ENCODE measurements at regions not wholly inside any gene's neighbourhood (a gene's known extent, or its start where the extent isn't known, plus 50 kb on each side); places are given as distances from the start of the nearest gene placed in this dataset.

GRCh38 chr3:30199855-30200254 lies 406.5 kb upstream of the TGFBR2 start:
- Histone ChIP-seq H3K4me2 (ENCODE audit: low read depth, low read length, poor library complexity, severe bottlenecking) (no peak overlapping the region), H3K36me3 (ENCODE audit: insufficient read depth, low read length) (no peaks in the 10 kb centered on the region), H3K79me2 (ENCODE audit: insufficient read depth, low read length) (no peaks in the 10 kb centered on the region), H3K9ac (ENCODE audit: low read depth, low read length, poor library complexity, severe bottlenecking) (no peak overlapping the region), H3K9me3 (ENCODE audit: insufficient read depth, low read depth, low read length) (no peaks in the 10 kb centered on the region), H2AFZ (ENCODE audit: low read length) (no peak overlapping the region), H3F3A (ENCODE audit: low read depth) (no peaks in the 10 kb centered on the region), H3K9me2 (replicated peaks; ENCODE audit: low read depth, low read length) (no peaks in the 10 kb centered on the region), H3K4me3 (ENCODE audit: low read length, poor library complexity, severe bottlenecking) (no peak overlapping the region), H3K27me3 (ENCODE audit: insufficient read depth, low read length, poor library complexity, severe bottlenecking) (no peaks in the 10 kb centered on the region), H4K20me1 (ENCODE audit: insufficient read depth, low read length, poor library complexity, severe bottlenecking) (no peaks in the 10 kb centered on the region), H3K4me1 (ENCODE audit: insufficient read depth, low read length, poor library complexity, severe bottlenecking) (no peaks in the 10 kb centered on the region)
- no peak for TF ChIP-seq CTCF (conservative IDR thresholded peaks at IDR 0.05; ENCODE audit: low read length)
- TF ChIP-seq EZH2phosphoT487 (IDR thresholded peaks at IDR 0.05; ENCODE audit: borderline replicate concordance), result no peak

- Histone ChIP-seq H3K4me1 (ENCODE audit: insufficient read depth, low read length, poor library complexity, severe bottlenecking) (peaks cover 1% of the 10 kb centered on the region), H3K4me3 (ENCODE audit: low read length, poor library complexity, severe bottlenecking) (no peak overlapping the region), H3K9me2 (replicated peaks; ENCODE audit: low read depth, low read length) (no peaks in the 10 kb centered on the region), H3F3A (ENCODE audit: low read depth) (no peaks in the 10 kb centered on the region), H3K9ac (ENCODE audit: low read depth, low read length, poor library complexity, severe bottlenecking) (no peak overlapping the region), H3K4me2 (ENCODE audit: low read depth, low read length, poor library complexity, severe bottlenecking) (no peak overlapping the region), H3K36me3 (ENCODE audit: insufficient read depth, low read length) (no peaks in the 10 kb centered on the region), H2AFZ (ENCODE audit: low read length) (no peak overlapping the region), H3K79me2 (ENCODE audit: insufficient read depth, low read length) (no peaks in the 10 kb centered on the region), H4K20me1 (ENCODE audit: insufficient read depth, low read length, poor library complexity, severe bottlenecking) (no peaks in the 10 kb centered on the region), H3K27me3 (ENCODE audit: insufficient read depth, low read length, poor library complexity, severe bottlenecking) (no peaks in the 10 kb centered on the region), H3K9me3 (ENCODE audit: insufficient read depth, low read depth, low read length) (no peaks in the 10 kb centered on the region)
- TF ChIP-seq EZH2phosphoT487 (IDR thresholded peaks at IDR 0.05; ENCODE audit: borderline replicate concordance) (no peak), CTCF (conservative IDR thresholded peaks at IDR 0.05; ENCODE audit: low read length) (no peak)
Observed at GRCh38 chr3:30201715-30202114, 404.7 kb upstream of the TGFBR2 start.

- Histone ChIP-seq H3K9me2 (replicated peaks; ENCODE audit: low read depth, low read length) (no peaks in the 10 kb centered on the region), H3K27me3 (ENCODE audit: insufficient read depth, low read length, poor library complexity, severe bottlenecking) (no peaks in the 10 kb centered on the region), H3K4me1 (ENCODE audit: insufficient read depth, low read length, poor library complexity, severe bottlenecking) (peaks cover 3% of the 10 kb centered on the region), H3K36me3 (ENCODE audit: insufficient read depth, low read length) (no peaks in the 10 kb centered on the region), H4K20me1 (ENCODE audit: insufficient read depth, low read length, poor library complexity, severe bottlenecking) (no peaks in the 10 kb centered on the region), H2AFZ (ENCODE audit: low read length) (no peak overlapping the region), H3K79me2 (ENCODE audit: insufficient read depth, low read length) (no peaks in the 10 kb centered on the region), H3K9me3 (ENCODE audit: insufficient read depth, low read depth, low read length) (no peaks in the 10 kb centered on the region), H3K4me2 (ENCODE audit: low read depth, low read length, poor library complexity, severe bottlenecking) (no peak overlapping the region), H3F3A (ENCODE audit: low read depth) (no peaks in the 10 kb centered on the region), H3K9ac (ENCODE audit: low read depth, low read length, poor library complexity, severe bottlenecking) (no peak overlapping the region), H3K4me3 (ENCODE audit: low read length, poor library complexity, severe bottlenecking) (no peak overlapping the region)
- TF ChIP-seq EZH2phosphoT487 (IDR thresholded peaks at IDR 0.05; ENCODE audit: borderline replicate concordance), result no peak
- no peak for TF ChIP-seq CTCF (conservative IDR thresholded peaks at IDR 0.05; ENCODE audit: low read length)
Observed at GRCh38 chr3:30203301-30203700, 403.1 kb upstream of the TGFBR2 start.
